K562 (cell line): ENCODE measurements at regions not wholly inside any gene's neighbourhood (a gene's known extent, or its start where the extent isn't known, plus 50 kb on each side); places are given as distances from the start of the nearest gene placed in this dataset.

Source experiments
- ATAC-seq: fragments of 200-7000 bp; cut with Tn5 transposase; 3 replicates; pipeline ENCODE4 v1.9.1; 2020; ENCODE audit warnings: moderate library complexity
- BruUV-seq: library from RNA; stranded (reverse); fragments of 400-500 nt; replicated peaks from 2 replicates; lab custom pipeline; 2021; lab: Mats Ljungman, UMichigan
- CTCF ChIA-PET: fragments of 300-600 bp; formaldehyde crosslinking; extraction: SDS; loops from one replicate; lab custom pipeline; 2021; ENCODE audit warnings: low intra/inter-chr PET ratio; lab: Yijun Ruan, JAX
- POLR2A ChIA-PET: fragments of 300-600, 350-650 bp; sonication (Branson Sonifier 250); formaldehyde crosslinking; extraction: SDS; loops from one replicate; lab custom pipeline; 2021; ENCODE audit warnings: antibody characterized with exemption, inconsistent platforms; lab: Yijun Ruan, JAX
- DNase-seq, 4 experiments: peaks; one replicate each; pipeline versions ENCODE4 v3.0.0 to v3.0.0-alpha.2; 2011 to 2018; ENCODE audit warnings: low spot score in 3 of 4, mixed read lengths in 3 of 4; ENCODE audit errors: extremely low read depth in 1 of 4
- FAIRE-seq: peaks from 2 replicates; lab custom pipeline; 2011; peaks lifted over from hg19 to GRCh38; lab: Jason Lieb, UNC
- H2AFZ ChIP-seq: 2 replicates; pipeline ENCODE4 v1.6.0; 2011; ENCODE audit warnings: low read depth, low read length, control low read depth, inconsistent platforms
- H3K27ac ChIP-seq: fragments of 200-600 bp; 3 replicates; pipeline ENCODE4 v1.8.0; 2011; ENCODE audit warnings: low read depth, mild to moderate bottlenecking, control low read depth, inconsistent platforms, low read length, moderate library complexity, mixed read lengths; ENCODE audit errors: extremely low read depth
- H3K27me3 ChIP-seq, 2 experiments: fragments of 300-600 bp in 1 of 2; 2 replicates in 1 of 2; 3 replicates in 1 of 2; pipeline versions ENCODE4 v1.6.0 to v1.8.0; 2011; ENCODE audit warnings: inconsistent platforms in 2 of 2, low read length in 2 of 2, mild to moderate bottlenecking in 1 of 2, mixed read lengths in 1 of 2, moderate library complexity in 1 of 2; ENCODE audit not compliant: control insufficient read depth in 2 of 2, insufficient read depth in 2 of 2
- H3K36me3 ChIP-seq: fragments of 300-600 bp; 3 replicates; pipeline ENCODE4 v1.8.0; 2011; ENCODE audit warnings: mild to moderate bottlenecking, low read length, inconsistent platforms; ENCODE audit not compliant: control insufficient read depth, insufficient read depth
- H3K4me1 ChIP-seq, 2 experiments: fragments of 200-600 bp in 1 of 2; replicated peaks in 1 of 2; 2 replicates in 1 of 2; 3 replicates in 1 of 2; pipeline versions ENCODE4 v1.5.1 to v1.8.0; 2011; ENCODE audit warnings: inconsistent platforms in 2 of 2, low read length in 2 of 2, mild to moderate bottlenecking in 1 of 2, mixed read lengths in 1 of 2, moderate library complexity in 1 of 2; ENCODE audit not compliant: control insufficient read depth in 2 of 2, insufficient read depth in 2 of 2
- H3K4me2 ChIP-seq: 2 replicates; pipeline ENCODE4 v1.6.1; 2011; ENCODE audit warnings: low read length, control low read depth, inconsistent platforms, mixed read lengths; ENCODE audit not compliant: insufficient read depth
- H3K4me3 ChIP-seq: fragments of 200-600 bp; sonication (generic), shearing (Covaris generic); 2 replicates; pipeline ENCODE4 v1.5.1; 2016; ENCODE audit warnings: control low read depth, inconsistent platforms
- H3K79me2 ChIP-seq: fragments of 200-600 bp; 3 replicates; pipeline ENCODE4 v1.8.0; 2011; ENCODE audit warnings: low read length, inconsistent platforms; ENCODE audit not compliant: control insufficient read depth, insufficient read depth
- H3K9ac ChIP-seq, 2 experiments: 2 replicates each; pipeline versions ENCODE4 v1.6.0 to v1.6.1; 2011; ENCODE audit warnings: low read depth in 2 of 2, low read length in 2 of 2, control low read depth in 1 of 2, inconsistent platforms in 1 of 2, mild to moderate bottlenecking in 1 of 2, mixed read lengths in 1 of 2; ENCODE audit not compliant: insufficient read depth in 1 of 2
- H3K9me1 ChIP-seq: one replicate; pipeline ENCODE4 v1.6.0; 2011; ENCODE audit warnings: inconsistent platforms, mild to moderate bottlenecking, low read length, moderate library complexity; ENCODE audit not compliant: control insufficient read depth, insufficient read depth
- H3K9me3 ChIP-seq: replicated peaks from 2 replicates; pipeline ENCODE4 v1.5.1; 2011; ENCODE audit warnings: low read depth, low read length, inconsistent platforms; ENCODE audit not compliant: control insufficient read depth, insufficient read depth
- H4K20me1 ChIP-seq: replicated peaks from 2 replicates; pipeline ENCODE4 v1.6.1; 2011; ENCODE audit warnings: low read length, inconsistent platforms, mixed read lengths; ENCODE audit not compliant: control insufficient read depth, insufficient read depth
- CBX2 ChIP-seq: fragments of 200-600 bp; sonication (generic); IDR thresholded peaks from one replicate; pipeline ENCODE4 v1.6.1; 2012; ENCODE audit warnings: mild to moderate bottlenecking, low read length, inconsistent platforms; ENCODE audit not compliant: insufficient read depth, poor library complexity, severe bottlenecking
- CEBPB ChIP-seq: fragments of 450-650 bp; IDR thresholded peaks from 2 replicates; pipeline ENCODE4 v1.6.1; 2016; ENCODE audit warnings: missing genetic modification characterization, missing compliant biosample characterization
- GABPB1 ChIP-seq: sonication (generic); formaldehyde crosslinking; IDR thresholded peaks from 2 replicates; pipeline ENCODE4 v1.8.0; 2022; ENCODE audit warnings: mild to moderate bottlenecking, missing genetic modification reagents
- MTF1 ChIP-seq: fragments of 250-450 bp; sonication (Bioruptor Pico); IDR thresholded peaks from 2 replicates; pipeline ENCODE4 v1.9.0; 2021; ENCODE audit warnings: moderate library complexity, mild to moderate bottlenecking, inconsistent platforms, borderline replicate concordance
- PCBP2 ChIP-seq: fragments of 200-400 bp; formaldehyde crosslinking; IDR thresholded peaks from 2 replicates; pipeline ENCODE4 v1.6.1; 2018; ENCODE audit warnings: low read length, low read depth, mild to moderate bottlenecking, moderate library complexity; ENCODE audit not compliant: poor library complexity, severe bottlenecking
- PHTF2 ChIP-seq: fragments of 250-450 bp; sonication (Bioruptor Pico); IDR thresholded peaks from 2 replicates; pipeline ENCODE4 v1.5.0; 2021; ENCODE audit warnings: mild to moderate bottlenecking
- SETDB1 ChIP-seq: IDR thresholded peaks from one replicate; pipeline ENCODE4 v1.6.1; 2012; ENCODE audit warnings: low read length, control low read depth, inconsistent platforms
- SMARCA4 ChIP-seq: fragments of 450-650 bp; IDR thresholded peaks from 2 replicates; pipeline ENCODE4 v1.6.1; 2016
- SPI1 ChIP-seq: IDR thresholded peaks from 2 replicates; pipeline ENCODE4 v1.6.1; 2011; ENCODE audit warnings: low read depth, low read length, control low read depth, borderline replicate concordance
- TAF15 ChIP-seq: fragments of 200-400 bp; formaldehyde crosslinking; IDR thresholded peaks from 2 replicates; pipeline ENCODE4 v1.6.1; 2017; ENCODE audit warnings: mild to moderate bottlenecking, low read depth, low read length, moderate library complexity
- ZFX ChIP-seq: sonication (generic); formaldehyde crosslinking; IDR thresholded peaks from 2 replicates; pipeline ENCODE4 v1.8.0; 2022; ENCODE audit warnings: mild to moderate bottlenecking, missing genetic modification reagents, moderate library complexity
- ZNF324 ChIP-seq: fragments of 250-450 bp; sonication (Bioruptor Pico); IDR thresholded peaks from 2 replicates; pipeline ENCODE4 v1.4.0; 2020; ENCODE audit warnings: mild to moderate bottlenecking
- ZNF551 ChIP-seq: fragments of 250-450 bp; sonication (Bioruptor Pico); IDR thresholded peaks from 2 replicates; pipeline ENCODE4 v1.5.0; 2021; ENCODE audit warnings: mild to moderate bottlenecking, moderate library complexity
- ZNF561 ChIP-seq: fragments of 450-650 bp; formaldehyde crosslinking; conservative IDR thresholded peaks from 2 replicates; pipeline ENCODE4 v1.4.0; 2020; ENCODE audit warnings: mild to moderate bottlenecking, moderate library complexity
- ZNF707 ChIP-seq: fragments of 250-450 bp; sonication (Bioruptor Pico); conservative IDR thresholded peaks from 2 replicates; pipeline ENCODE4 v1.8.0; 2022; ENCODE audit warnings: inconsistent platforms, mild to moderate bottlenecking, moderate library complexity
- WGBS: fragments of 100-300 bp; shearing (Covaris generic); methylation state at CpG from one replicate; pipeline ENCODE4 v1.1.6; 2016; ENCODE audit warnings: low coverage, mixed read lengths; ENCODE audit not compliant: insufficient coverage; ENCODE audit errors: missing lambda C conversion rate; 5-methylcytosine and 5-hydroxymethylcytosine counted together
- in situ Hi-C: fragments of 300-500 bp; cut with MboI; formaldehyde crosslinking; loops from 4 replicates; pipeline ENCODE4 v1.15.0; 2018; ENCODE audit warnings: inconsistent platforms, mixed read lengths
- intact Hi-C: fragments of 100-400 bp; cut with micrococcal nuclease; formaldehyde crosslinking; loops from 2 replicates; pipeline ENCODE4 v1.14.2; 2022
- TF ChIP-seq, protein P1 (sequence below): sonication (generic); formaldehyde crosslinking; IDR thresholded peaks from 2 replicates; pipeline ENCODE4 v1.5.0; 2020; ENCODE audit warnings: missing genetic modification reagents

- intact Hi-C loops (no loop called here), in situ Hi-C loops (no loop called here)
- Histone ChIP-seq H3K27ac (no peak overlapping the region), H3K79me2 (no peaks in the 10 kb centered on the region), H3K4me2 (no peak overlapping the region), H4K20me1 (no peaks in the 10 kb centered on the region), H3K4me1 (0 out of 5 replicates have a peak, but pooled peaks cover 0 to 4% of the 10 kb centered on the region in 2 experiments), H3K27me3 (no peaks in the 10 kb centered on the region), H3K9me3 (no peaks in the 10 kb centered on the region), H3K36me3 (no peaks in the 10 kb centered on the region), H3K4me3 (no peak overlapping the region), H2AFZ (no peak overlapping the region), H3K9me1 (no peaks in the 10 kb centered on the region), H3K9ac (no peak overlapping the region)
- DNase-seq (no peak), ATAC-seq (no peak), FAIRE-seq (no peak)
- BruUV-seq, result no TSS peak
- TF ChIP-seq PHTF2 (CRISPR knock-in tag) (no peak), GABPB1 (no peak), SMARCA4 (no peak), ZNF551 (no peak), CBX2 (no peak), MTF1 (CRISPR knock-in tag) (no peak), ZNF707 (CRISPR knock-in tag) (no peak), ZNF324 (no peak), TAF15 (no peak), SETDB1 (no peak), ZNF561 (no peak), ZFX (no peak), SPI1 (no peak), PCBP2 (no peak), CEBPB (tag) (no peak)
- TF ChIP-seq, protein P1, sequence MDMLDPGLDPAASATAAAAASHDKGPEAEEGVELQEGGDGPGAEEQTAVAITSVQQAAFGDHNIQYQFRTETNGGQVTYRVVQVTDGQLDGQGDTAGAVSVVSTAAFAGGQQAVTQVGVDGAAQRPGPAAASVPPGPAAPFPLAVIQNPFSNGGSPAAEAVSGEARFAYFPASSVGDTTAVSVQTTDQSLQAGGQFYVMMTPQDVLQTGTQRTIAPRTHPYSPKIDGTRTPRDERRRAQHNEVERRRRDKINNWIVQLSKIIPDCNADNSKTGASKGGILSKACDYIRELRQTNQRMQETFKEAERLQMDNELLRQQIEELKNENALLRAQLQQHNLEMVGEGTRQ (CRISPR knock-in tag), result no peak
- 3% methylated on average over 3 of the region's 3 CpGs for WGBS
- POLR2A ChIA-PET, result no interaction called here
- CTCF ChIA-PET, result no interaction called here
Measured at GRCh38 chr4:138051157-138051556, 191.0 kb downstream of the SLC7A11 start.
